ENCODE measurements at regions not wholly inside any gene's neighbourhood (a gene's known extent, or its start where the extent isn't known, plus 50 kb on each side); places are given as distances from the start of the nearest gene placed in this dataset.
A peak's percentile ranks its signal among the peaks of the same experiment; 100 is the strongest.
"Not testable (repeated sequence)": the region's sequence is repeated elsewhere in the genome, so short reads cannot be mapped to it uniquely, and the experiment has no call there.

DNA sequence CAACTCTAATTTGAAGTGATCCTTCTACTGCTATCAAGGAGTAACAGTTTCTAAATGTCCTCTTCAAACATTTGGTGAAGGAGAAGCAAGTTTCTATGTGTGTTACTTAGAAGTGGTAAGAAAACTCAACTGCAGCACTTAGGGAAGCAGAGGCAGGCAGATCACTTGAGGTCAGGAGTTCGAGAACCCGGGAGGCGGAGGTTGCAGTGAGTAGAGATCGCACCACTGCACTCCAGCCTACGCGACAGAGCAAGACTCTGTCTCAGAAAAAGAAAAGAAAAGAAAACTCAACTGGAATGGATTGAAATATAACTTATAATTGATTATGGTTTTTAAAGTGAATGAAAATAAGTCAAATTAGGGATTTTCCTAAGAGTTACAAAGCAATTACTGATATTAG is 169.7 kb upstream of the ATP2B1 start:
- no peak for DNase-seq
- Mint-ChIP-seq H3K27ac (no peak overlapping the region), H3K36me3 (no peaks in the 10 kb centered on the region), H3K4me3 (no peak overlapping the region), H3K4me1 (ENCODE audit: low read depth) (peaks cover 37% of the 10 kb centered on the region), H3K9me3 (no peaks in the 10 kb centered on the region), H3K27me3 (no peaks in the 10 kb centered on the region)
- CTCF ChIA-PET, result no interaction called here
- intact Hi-C loops (cut with micrococcal nuclease), result no loop called here
- POLR2A ChIA-PET, result no interaction called here

DNA sequence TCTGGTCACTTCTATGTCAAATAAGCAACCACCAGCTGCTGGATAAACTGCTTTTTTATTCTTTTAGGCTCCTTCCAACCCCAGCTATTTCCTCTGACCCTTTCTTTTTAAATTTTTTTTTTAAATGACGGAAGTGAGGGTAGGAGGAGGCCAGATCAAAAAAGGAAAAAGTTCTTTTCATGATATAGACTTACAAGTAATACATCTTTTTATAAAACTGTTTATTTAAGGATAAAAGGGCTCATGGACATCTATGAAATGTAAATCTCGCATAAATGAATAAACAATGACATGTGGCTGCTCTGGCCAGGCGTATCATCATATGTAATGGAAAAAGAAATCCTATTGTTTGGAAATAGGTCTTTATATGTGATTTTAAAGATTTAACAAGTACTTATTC is 169.0 kb upstream of the ATP2B1 start:
- Mint-ChIP-seq H3K36me3 (no peaks in the 10 kb centered on the region), H3K4me1 (ENCODE audit: low read depth) (peaks cover 35% of the 10 kb centered on the region), H3K4me3 (no peak overlapping the region), H3K27ac (no peak overlapping the region), H3K27me3 (no peaks in the 10 kb centered on the region), H3K9me3 (no peaks in the 10 kb centered on the region)
- intact Hi-C loops (cut with micrococcal nuclease), result no loop called here
- POLR2A ChIA-PET, result no interaction called here
- DNase-seq, result no peak
- CTCF ChIA-PET, result no interaction called here

- intact Hi-C loops (cut with micrococcal nuclease), result no loop called here
- Mint-ChIP-seq H3K36me3 (no peaks in the 10 kb centered on the region), H3K27me3 (no peaks in the 10 kb centered on the region), H3K4me1 (ENCODE audit: low read depth) (peaks cover 32% of the 10 kb centered on the region), H3K9me3 (no peaks in the 10 kb centered on the region), H3K4me3 (no peak overlapping the region), H3K27ac (no peak overlapping the region)
- ChIA-PET CTCF (no interaction called here), POLR2A (no interaction called here)
- DNase-seq, result no peak
Observed at GRCh38 chr12:89877136-89877535, 168.5 kb upstream of the ATP2B1 start.

GRCh38 chr12:89875809-89876208 is 167.2 kb upstream of the ATP2B1 start:
- Mint-ChIP-seq H3K27me3 (no peaks in the 10 kb centered on the region), H3K27ac (no peak overlapping the region), H3K4me1 (ENCODE audit: low read depth) (peaks cover 19% of the 10 kb centered on the region), H3K9me3 (peaks cover 8% of the 10 kb centered on the region), H3K4me3 (no peak overlapping the region), H3K36me3 (peaks cover 5% of the 10 kb centered on the region)
- ChIA-PET POLR2A (no interaction called here), CTCF (interaction anchor here (1.1 kb wide), 1 partner anchor 33 kb away, joined by 3 read pairs; no protein-coding TSS in a partner anchor)
- intact Hi-C loops (cut with micrococcal nuclease), result no loop called here
- no peak for DNase-seq

- Mint-ChIP-seq H3K27me3 (no peaks in the 10 kb centered on the region), H3K4me1 (ENCODE audit: low read depth) (peaks cover 14% of the 10 kb centered on the region), H3K9me3 (peaks cover 10% of the 10 kb centered on the region), H3K27ac (no peak overlapping the region), H3K4me3 (no peak overlapping the region), H3K36me3 (peaks cover 5% of the 10 kb centered on the region)
- ChIA-PET CTCF (no interaction called here), POLR2A (no interaction called here)
- intact Hi-C loops (cut with micrococcal nuclease), result no loop called here
- no peak for DNase-seq
Observed at GRCh38 chr12:89875225-89875624, 166.6 kb upstream of the ATP2B1 start.

DNA sequence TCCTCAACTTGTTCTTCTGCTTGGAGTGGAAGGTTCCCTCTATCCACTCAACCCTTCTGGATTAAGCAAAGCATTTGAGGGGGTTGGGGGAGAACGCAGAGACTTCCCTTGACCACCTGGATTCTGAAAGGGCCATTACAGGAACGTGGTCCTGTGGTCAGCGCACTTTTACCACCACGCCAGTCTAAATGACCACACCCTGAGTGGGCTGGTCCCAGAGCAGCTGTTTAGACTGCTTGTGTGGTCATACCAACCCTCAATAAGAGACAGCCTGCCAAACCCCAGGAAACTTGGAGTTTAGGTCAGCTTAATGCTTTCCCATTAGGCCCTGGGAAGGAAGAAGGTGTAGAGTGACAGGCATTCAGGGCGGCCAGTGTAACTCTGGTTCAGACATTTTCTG is 165.5 kb upstream of the ATP2B1 start:
- ChIA-PET POLR2A (no interaction called here), CTCF (no interaction called here)
- Mint-ChIP-seq H3K27me3 (no peaks in the 10 kb centered on the region), H3K4me3 (no peak overlapping the region), H3K4me1 (ENCODE audit: low read depth) (peaks cover 8% of the 10 kb centered on the region), H3K27ac (no peak overlapping the region), H3K36me3 (peaks cover 5% of the 10 kb centered on the region), H3K9me3 (peaks cover 17% of the 10 kb centered on the region)
- intact Hi-C loops (cut with micrococcal nuclease), result no loop called here
- DNase-seq, result no peak

DNA sequence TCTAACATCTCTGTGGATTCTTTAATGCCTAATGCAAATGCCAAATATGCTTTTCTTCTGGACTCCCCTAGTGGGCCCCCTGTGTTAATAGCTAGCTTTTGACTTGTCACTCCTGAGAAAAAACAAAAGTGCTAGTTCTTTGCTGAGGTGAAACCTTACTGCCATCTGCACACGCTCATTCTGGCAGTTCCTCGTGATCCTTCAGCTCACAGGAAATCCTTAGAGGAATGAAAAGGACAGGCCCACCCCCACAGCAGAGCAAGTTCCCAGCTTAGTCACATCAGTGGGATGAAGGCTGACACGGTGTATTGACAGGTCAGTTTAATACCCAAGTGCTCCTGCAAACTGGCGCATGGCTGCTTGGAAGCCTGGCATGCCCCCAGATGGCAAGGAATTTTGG is 165.1 kb upstream of the ATP2B1 start:
- Mint-ChIP-seq H3K36me3 (peaks cover 5% of the 10 kb centered on the region), H3K27me3 (no peaks in the 10 kb centered on the region), H3K4me1 (ENCODE audit: low read depth) (peaks cover 4% of the 10 kb centered on the region), H3K4me3 (no peak overlapping the region), H3K27ac (no peak overlapping the region), H3K9me3 (peaks cover 17% of the 10 kb centered on the region)
- no peak for DNase-seq
- ChIA-PET CTCF (no interaction called here), POLR2A (no interaction called here)
- intact Hi-C loops (cut with micrococcal nuclease), result no loop called here

- ChIA-PET POLR2A (no interaction called here), CTCF (no interaction called here)
- Mint-ChIP-seq H3K36me3 (peaks cover 5% of the 10 kb centered on the region), H3K27me3 (no peaks in the 10 kb centered on the region), H3K27ac (no peak overlapping the region), H3K9me3 (peaks cover 17% of the 10 kb centered on the region), H3K4me3 (no peak overlapping the region), H3K4me1 (ENCODE audit: low read depth) (no peaks in the 10 kb centered on the region)
- no peak for DNase-seq
- intact Hi-C loops (cut with micrococcal nuclease), result no loop called here
Observed at GRCh38 chr12:89872922-89873630, 164.4 kb upstream of the ATP2B1 start.

DNA sequence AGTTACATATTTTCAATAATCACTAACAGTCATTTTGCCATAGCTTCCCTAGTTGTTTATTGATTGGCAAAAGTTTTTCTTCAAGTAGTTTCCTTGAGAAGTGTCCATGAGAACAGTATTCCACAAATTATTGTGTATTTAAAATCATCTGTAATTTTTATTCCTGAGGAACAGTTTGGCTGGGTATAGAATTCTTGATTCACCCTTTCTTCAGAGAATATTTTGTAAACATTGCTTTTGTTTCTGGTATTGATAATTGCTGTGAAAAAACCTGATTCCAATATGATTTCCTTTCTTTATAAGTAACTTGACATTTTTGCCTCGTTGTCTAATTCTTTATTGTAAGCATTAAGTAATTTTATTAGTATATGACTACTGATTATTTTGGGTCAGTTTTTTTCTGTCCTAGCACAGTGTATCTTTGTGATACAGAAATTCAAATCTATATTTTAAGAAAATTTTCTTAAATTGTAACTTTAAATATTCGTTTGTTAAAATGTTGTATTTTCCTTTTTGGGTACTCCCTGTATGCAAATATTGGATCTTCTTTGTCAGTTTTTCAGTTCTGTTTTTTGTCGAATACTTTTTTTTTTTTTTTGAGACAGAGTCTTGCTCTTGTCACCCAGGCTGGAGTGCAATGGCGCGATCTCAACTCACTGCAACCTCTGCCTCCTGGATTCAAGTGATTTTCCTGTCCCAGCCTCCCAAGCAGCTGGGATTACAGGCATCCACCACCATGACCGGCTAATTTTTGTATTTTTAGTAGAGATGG is 162.0 kb upstream of the ATP2B1 start:
- POLR2A ChIA-PET, result no interaction called here
- Mint-ChIP-seq H3K9me3 (peaks cover 17% of the 10 kb centered on the region), H3K4me3 (no peak overlapping the region), H3K27ac (no peak overlapping the region), H3K36me3 (peaks cover 5% of the 10 kb centered on the region), H3K4me1 (ENCODE audit: low read depth) (no peaks in the 10 kb centered on the region), H3K27me3 (no peaks in the 10 kb centered on the region)
- CTCF ChIA-PET, result no interaction called here
- intact Hi-C loops (cut with micrococcal nuclease), result no loop called here
- DNase-seq, result no peak

DNA sequence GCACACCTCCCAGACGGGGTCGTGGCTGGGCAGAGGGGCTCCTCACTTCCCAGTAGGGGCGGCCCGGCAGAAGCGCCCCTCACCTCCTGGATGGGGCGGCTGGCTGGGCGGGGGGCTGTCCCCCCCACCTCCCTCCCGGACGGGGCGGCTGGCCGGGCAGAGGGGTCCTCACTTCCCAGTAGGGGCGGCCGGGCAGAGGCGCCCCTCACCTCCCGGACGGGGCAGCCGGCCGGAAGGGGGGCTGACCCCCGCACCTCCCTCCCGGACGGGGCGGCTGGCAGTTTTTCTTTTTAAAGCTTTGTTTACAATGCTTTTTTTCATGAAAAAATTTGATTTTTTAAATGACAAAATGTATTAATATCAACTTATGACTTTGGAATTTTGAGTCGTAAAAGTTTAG is 159.0 kb upstream of the ATP2B1 start:
- DNase-seq, H3K27me3 Mint-ChIP-seq, H3K36me3 Mint-ChIP-seq, POLR2A ChIA-PET, H3K4me3 Mint-ChIP-seq, H3K27ac Mint-ChIP-seq, CTCF ChIA-PET: not testable (repeated sequence)
- H3K9me3 Mint-ChIP-seq, result peaks cover 17% of the 10 kb centered on the region
- H3K4me1 Mint-ChIP-seq (ENCODE audit: low read depth), result peaks cover 22% of the 10 kb centered on the region
- intact Hi-C loops (cut with micrococcal nuclease), result loop anchor here (10.0 kb wide), 1 partner anchor 643 kb away; no protein-coding TSS in a partner anchor

DNA sequence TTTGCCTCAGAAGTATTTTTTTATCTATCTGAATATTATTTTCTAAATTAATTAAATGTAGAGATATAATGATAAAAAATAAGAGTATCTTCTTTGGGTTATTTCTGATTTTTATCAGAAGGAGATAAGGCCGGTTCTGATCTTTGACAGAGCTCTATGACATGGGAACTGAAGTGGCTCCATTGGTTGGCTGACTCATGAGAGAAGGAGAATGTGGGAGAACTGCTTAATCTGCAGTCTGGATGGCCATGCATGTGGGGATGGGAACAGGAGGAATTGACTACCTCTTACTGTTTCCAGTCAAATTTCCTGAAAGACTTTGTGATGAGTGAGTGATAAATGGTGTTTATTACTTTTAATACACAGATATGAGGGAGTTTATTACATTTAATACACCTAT is 155.8 kb upstream of the ATP2B1 start:
- ChIA-PET CTCF (interaction anchor here (1.1 kb wide), 1 partner anchor 269 kb away, joined by 3 read pairs; no protein-coding TSS in a partner anchor), POLR2A (interaction anchor here (3.2 kb wide), 1 partner anchor 155 kb away, joined by 21 read pairs; the partner anchor contains the start of gene ATP2B1)
- DNase-seq, result no peak
- H3K9me3 Mint-ChIP-seq, result no peaks in the 10 kb centered on the region
- peaks cover 51% of the 10 kb centered on the region for H3K4me1 Mint-ChIP-seq (ENCODE audit: low read depth)
- intact Hi-C loops (cut with micrococcal nuclease), result loop anchor here (1.0 to 10.0 kb wide), 9 partner anchors 178 to 847 kb away; no protein-coding TSS in a partner anchor
- H3K27me3 Mint-ChIP-seq, result no peaks in the 10 kb centered on the region
- peak overlapping the region; percentile 95 for H3K27ac Mint-ChIP-seq
- H3K36me3 Mint-ChIP-seq, result no peaks in the 10 kb centered on the region
- no peak overlapping the region for H3K4me3 Mint-ChIP-seq

DNA sequence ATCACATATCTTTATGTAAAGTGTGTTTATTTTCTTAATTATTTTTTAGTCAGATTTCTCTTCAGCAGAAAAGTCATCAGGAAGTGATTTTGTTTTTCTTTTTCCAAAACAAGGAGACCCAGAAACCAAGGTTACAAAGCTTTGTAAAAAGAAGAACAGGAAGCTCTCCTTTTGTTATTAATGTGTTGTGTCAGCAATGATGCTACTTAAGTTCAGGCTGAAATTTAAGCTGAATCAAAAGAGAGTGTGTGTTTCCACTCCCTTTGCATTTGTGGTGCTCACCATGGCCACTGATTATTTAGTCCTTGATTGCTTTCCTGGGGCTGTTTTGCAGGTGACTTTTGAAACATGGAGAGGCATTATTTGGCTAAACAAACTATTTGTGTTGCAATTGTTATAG is 155.3 kb upstream of the ATP2B1 start:
- DNase-seq, result no peak
- intact Hi-C loops (cut with micrococcal nuclease), result loop anchor here (1.0 to 10.0 kb wide), 14 partner anchors 16 to 847 kb away; no protein-coding TSS in a partner anchor
- CTCF ChIA-PET, result interaction anchor here (0.7 to 1.1 kb wide), 2 partner anchors 268 to 351 kb away, joined by 3 to 6 read pairs; no protein-coding TSS in a partner anchor
- Mint-ChIP-seq H3K36me3 (no peaks in the 10 kb centered on the region), H3K27me3 (no peaks in the 10 kb centered on the region), H3K27ac (peak overlapping the region; percentile 95), H3K4me3 (no peak overlapping the region), H3K9me3 (no peaks in the 10 kb centered on the region), H3K4me1 (ENCODE audit: low read depth) (peaks cover 55% of the 10 kb centered on the region)
- POLR2A ChIA-PET, result interaction anchor here (3.2 kb wide), 1 partner anchor 155 kb away, joined by 21 read pairs; the partner anchor contains the start of gene ATP2B1

Measured in activated CD4-positive, alpha-beta memory T cell treated with anti-CD3 and anti-CD28 coated beads for 36 hours (primary cell).